Stimulated activated CD8-positive, alpha-beta memory T cell treated with anti-CD3 and anti-CD28 coated beads, Interleukin-4, amount 100 ng/mL, for 1 hour (primary cell): ENCODE measurements at regions not wholly inside any gene's neighbourhood (a gene's known extent, or its start where the extent isn't known, plus 50 kb on each side); places are given as distances from the start of the nearest gene placed in this dataset.
"Not testable (repeated sequence)": the region's sequence is repeated elsewhere in the genome, so short reads cannot be mapped to it uniquely, and the experiment has no call there.

ENCODE experiments used
- DNase-seq, 2 donors: peaks; one replicate each; pipeline ENCODE4 v3.0.0-alpha.2; 2020; ENCODE audit warnings: low read depth in 2 of 2, low spot score in 1 of 2

GRCh38 chr3:110577854-110578253 is 493.8 kb upstream of the NECTIN3 start:
- no peak for DNase-seq

GRCh38 chr3:110579840-110580550 is 491.6 kb upstream of the NECTIN3 start:
- no peak for DNase-seq

GRCh38 chr3:110583373-110583935 is 488.2 kb upstream of the NECTIN3 start:
- no peak for DNase-seq

GRCh38 chr3:110588906-110589305 is 482.7 kb upstream of the NECTIN3 start:
- no peak for DNase-seq

- no peak for DNase-seq
Observed at GRCh38 chr3:110589341-110589740, 482.3 kb upstream of the NECTIN3 start.

- DNase-seq: no peak
Observed at GRCh38 chr3:110593749-110594148, 477.9 kb upstream of the NECTIN3 start.

GRCh38 chr3:110598847-110599490 is 472.6 kb upstream of the NECTIN3 start:
- DNase-seq: no peak

- DNase-seq: no peak
Observed at GRCh38 chr3:110608566-110608965, 463.1 kb upstream of the NECTIN3 start.

GRCh38 chr3:110612045-110612444 is 459.6 kb upstream of the NECTIN3 start:
- no peak for DNase-seq

- no peak for DNase-seq
Observed at GRCh38 chr3:110614186-110614585, 457.4 kb upstream of the NECTIN3 start.

GRCh38 chr3:110615454-110615853 is 456.2 kb upstream of the NECTIN3 start:
- DNase-seq: no peak

- DNase-seq: no peak
Observed at GRCh38 chr3:110618512-110619226, 452.9 kb upstream of the NECTIN3 start.

- DNase-seq: no peak
Observed at GRCh38 chr3:110620118-110620517, 451.5 kb upstream of the NECTIN3 start.

GRCh38 chr3:110623571-110623970 is 448.0 kb upstream of the NECTIN3 start:
- no peak for DNase-seq

GRCh38 chr3:110624576-110624975 is 447.0 kb upstream of the NECTIN3 start:
- DNase-seq: no peak

- no peak for DNase-seq
Observed at GRCh38 chr3:110625201-110625747, 446.3 kb upstream of the NECTIN3 start.

- DNase-seq: not testable (repeated sequence)
Observed at GRCh38 chr3:110626652-110627111, 444.9 kb upstream of the NECTIN3 start.

GRCh38 chr3:110628650-110629301 is 442.8 kb upstream of the NECTIN3 start:
- DNase-seq: no peak

GRCh38 chr3:110629917-110630316 is 441.7 kb upstream of the NECTIN3 start:
- DNase-seq: no peak

- no peak for DNase-seq
Observed at GRCh38 chr3:110644203-110644602, 427.4 kb upstream of the NECTIN3 start.

- no peak for DNase-seq
Observed at GRCh38 chr3:110646055-110646454, 425.6 kb upstream of the NECTIN3 start.
